Left lung (tissue), 4 donors: ENCODE measurements at regions not wholly inside any gene's neighbourhood (a gene's known extent, or its start where the extent isn't known, plus 50 kb on each side); places are given as distances from the start of the nearest gene placed in this dataset.

Experiments used
- ATAC-seq: fragments of 200-7000 bp; cut with Tn5 transposase; one replicate; pipeline ENCODE4 v1.9.1; 2020; ENCODE audit warnings: moderate library complexity
- DNase-seq, 4 donors: peaks; one replicate each; pipeline ENCODE4 v3.0.0-alpha.2; 2013 to 2020
- H3K27ac ChIP-seq, 2 donors: fragments of 200-600 bp; sonication (generic) in 1 of 2; one replicate each; pipeline versions ENCODE4 v1.5.0 to v1.8.0; 2020 to 2021
- H3K27me3 ChIP-seq, 2 donors: fragments of 200-600 bp; sonication (generic) in 1 of 2; one replicate each; pipeline versions ENCODE4 v1.5.0 to v1.8.0; 2020 to 2021
- H3K36me3 ChIP-seq, 2 donors: fragments of 200-600 bp; sonication (generic) in 1 of 2; one replicate each; pipeline versions ENCODE4 v1.5.0 to v1.8.0; 2020 to 2021
- H3K4me1 ChIP-seq, 2 donors: fragments of 200-600 bp; one replicate each; pipeline ENCODE4 v1.8.0; 2021
- H3K4me3 ChIP-seq, 2 donors: fragments of 200-600 bp; sonication (generic) in 1 of 2; one replicate each; pipeline versions ENCODE4 v1.5.0 to v1.8.0; 2020 to 2021; ENCODE audit warnings: mild to moderate bottlenecking in 1 of 2
- H3K9me3 ChIP-seq, 2 donors: fragments of 200-600 bp; sonication (generic) in 1 of 2; one replicate each; pipeline versions ENCODE4 v1.5.0 to v1.8.0; 2020 to 2021
- CTCF ChIP-seq, 2 donors: fragments of 200-600 bp; sonication (generic) in 1 of 2; IDR thresholded peaks; one replicate each; pipeline versions ENCODE4 v1.5.0 to v1.8.0; 2021; ENCODE audit warnings: antibody characterized with exemption in 2 of 2
- intact Hi-C, 2 donors: fragments of 100-400 bp; cut with DNase I; formaldehyde crosslinking; loops; one replicate each; pipeline versions ENCODE4 v1.11.2 to v1.14.2; 2022
- donor health status: DM: no; HTN: yes; CAD: no.
- donor health status: DM: no; HTN: no; CAD: no.

- no peak for DNase-seq
- no peak for ATAC-seq
These were observed 259.5 kb downstream of the CBLN4 start for GRCh38 chr20:55745840-55746239.

GRCh38 chr20:55744896-55745295 is 260.4 kb downstream of the CBLN4 start:
- Histone ChIP-seq H3K4me1 (no peaks in the 10 kb centered on the region), H3K36me3 (no peaks in the 10 kb centered on the region), H3K4me3 (no peak overlapping the region), H3K27ac (no peak overlapping the region), H3K27me3 (no peaks in the 10 kb centered on the region), H3K9me3 (peaks cover 0 to 2% of the 10 kb centered on the region in 2 donors)
- no peak for TF ChIP-seq CTCF (IDR thresholded peaks at IDR 0.05)
- ATAC-seq: no peak
- intact Hi-C loops: no loop called here
- DNase-seq: no peak

More at GRCh38 chr20:55745840-55746239, 259.5 kb downstream of the CBLN4 start:
- intact Hi-C loops: no loop called here
- Histone ChIP-seq H3K4me1 (no peaks in the 10 kb centered on the region), H3K4me3 (no peak overlapping the region), H3K27ac (no peak overlapping the region), H3K27me3 (no peaks in the 10 kb centered on the region), H3K9me3 (peaks cover 0 to 2% of the 10 kb centered on the region in 2 donors), H3K36me3 (no peaks in the 10 kb centered on the region)
- no peak for TF ChIP-seq CTCF (IDR thresholded peaks at IDR 0.05)

GRCh38 chr20:55741801-55742200 is 263.5 kb downstream of the CBLN4 start:
- intact Hi-C loops: no loop called here
- ATAC-seq: no peak
- TF ChIP-seq CTCF (IDR thresholded peaks at IDR 0.05): no peak
- Histone ChIP-seq H3K4me1 (no peaks in the 10 kb centered on the region), H3K36me3 (no peaks in the 10 kb centered on the region), H3K27me3 (no peaks in the 10 kb centered on the region), H3K9me3 (peaks cover 0 to 2% of the 10 kb centered on the region in 2 donors), H3K4me3 (no peak overlapping the region), H3K27ac (no peak overlapping the region)
- DNase-seq: no peak

- no peak for TF ChIP-seq CTCF (IDR thresholded peaks at IDR 0.05)
- H3K9me3 ChIP-seq: peaks cover 0 to 2% of the 10 kb centered on the region in 2 donors
- intact Hi-C loops: no loop called here
- DNase-seq (no peak), ATAC-seq (no peak)
- no peak overlapping the region for H3K27ac ChIP-seq
- H3K4me1 ChIP-seq: no peaks in the 10 kb centered on the region
- H3K27me3 ChIP-seq: no peaks in the 10 kb centered on the region
- no peaks in the 10 kb centered on the region for H3K36me3 ChIP-seq
- H3K4me3 ChIP-seq: no peak overlapping the region
These were observed 265.2 kb downstream of the CBLN4 start for GRCh38 chr20:55740076-55740475.

GRCh38 chr20:55730321-55730720 is 275.0 kb downstream of the CBLN4 start:
- H3K4me1 ChIP-seq: no peaks in the 10 kb centered on the region
- ATAC-seq (no peak), DNase-seq (no peak)
- no peak overlapping the region for H3K27ac ChIP-seq
- peaks cover 0 to 3% of the 10 kb centered on the region in 2 donors for H3K9me3 ChIP-seq
- H3K4me3 ChIP-seq: no peak overlapping the region
- H3K27me3 ChIP-seq: no peaks in the 10 kb centered on the region
- TF ChIP-seq CTCF (IDR thresholded peaks at IDR 0.05): no peak
- intact Hi-C loops: no loop called here
- no peaks in the 10 kb centered on the region for H3K36me3 ChIP-seq
